Astrocyte (in vitro differentiated cells and primary cell): ENCODE measurements at regions not wholly inside any gene's neighbourhood (a gene's known extent, or its start where the extent isn't known, plus 50 kb on each side); places are given as distances from the start of the nearest gene placed in this dataset.

ENCODE experiments used
- DNase-seq: peaks from one replicate; pipeline ENCODE4 v3.0.0-alpha.2; 2010; ENCODE audit warnings: low read depth
- FAIRE-seq: peaks from 2 replicates; lab custom pipeline; 2011; peaks lifted over from hg19 to GRCh38; lab: Jason Lieb, UNC
- H2AFZ ChIP-seq: 2 replicates; pipeline ENCODE4 v1.6.0; 2012; ENCODE audit warnings: low read depth, low read length, inconsistent platforms
- H3K27ac ChIP-seq: 2 replicates; pipeline ENCODE4 v1.5.1; 2011; ENCODE audit warnings: low read depth, low read length, inconsistent platforms
- H3K27me3 ChIP-seq: 2 replicates; pipeline ENCODE4 v1.6.0; 2011; ENCODE audit warnings: low read length, inconsistent platforms; ENCODE audit not compliant: insufficient read depth
- H3K36me3 ChIP-seq: 2 replicates; pipeline ENCODE4 v1.5.1; 2011; ENCODE audit warnings: low read length, inconsistent platforms; ENCODE audit not compliant: insufficient read depth
- H3K4me1 ChIP-seq: 2 replicates; pipeline ENCODE4 v1.5.1; 2011; ENCODE audit warnings: low read length, inconsistent platforms; ENCODE audit not compliant: insufficient read depth
- H3K4me2 ChIP-seq: 2 replicates; pipeline ENCODE4 v1.6.0; 2012; ENCODE audit warnings: low read length, inconsistent platforms
- H3K4me3 ChIP-seq: 2 replicates; pipeline ENCODE4 v1.5.1; 2011; ENCODE audit warnings: low read depth, mild to moderate bottlenecking, low read length, inconsistent platforms; ENCODE audit not compliant: insufficient read depth
- H3K79me2 ChIP-seq: 2 replicates; pipeline ENCODE4 v1.6.0; 2012; ENCODE audit warnings: mild to moderate bottlenecking, low read length, inconsistent platforms; ENCODE audit not compliant: insufficient read depth
- H3K9ac ChIP-seq: 2 replicates; pipeline ENCODE4 v1.6.0; 2012; ENCODE audit warnings: mild to moderate bottlenecking, low read length, inconsistent platforms
- H3K9me3 ChIP-seq: 2 replicates; pipeline ENCODE4 v1.5.1; 2012; ENCODE audit warnings: low read depth, mild to moderate bottlenecking, low read length, inconsistent platforms; ENCODE audit not compliant: insufficient read depth
- H4K20me1 ChIP-seq: 2 replicates; pipeline ENCODE4 v1.6.0; 2012; ENCODE audit warnings: low read length, inconsistent platforms; ENCODE audit not compliant: insufficient read depth
- H3K27ac Mint-ChIP-seq: one replicate; pipeline ENCODE4 v1.8.0; 2021; ENCODE audit warnings: mild to moderate bottlenecking, mixed read lengths; ENCODE audit not compliant: unreplicated experiment
- H3K27me3 Mint-ChIP-seq: one replicate; pipeline ENCODE4 v1.8.0; 2021; ENCODE audit warnings: low read depth, mixed read lengths; ENCODE audit not compliant: unreplicated experiment
- H3K36me3 Mint-ChIP-seq: one replicate; pipeline ENCODE4 v1.8.0; 2021; ENCODE audit warnings: low read depth, mixed read lengths; ENCODE audit not compliant: unreplicated experiment
- H3K4me1 Mint-ChIP-seq: one replicate; pipeline ENCODE4 v1.8.0; 2021; ENCODE audit warnings: low read depth, mixed read lengths; ENCODE audit not compliant: unreplicated experiment
- H3K4me3 Mint-ChIP-seq: one replicate; pipeline ENCODE4 v1.8.0; 2021; ENCODE audit warnings: mild to moderate bottlenecking, moderate library complexity, mixed read lengths; ENCODE audit not compliant: unreplicated experiment
- H3K9me3 Mint-ChIP-seq: one replicate; pipeline ENCODE4 v1.8.0; 2021; ENCODE audit warnings: mild to moderate bottlenecking, mixed read lengths; ENCODE audit not compliant: unreplicated experiment
- CTCF ChIP-seq: IDR thresholded peaks from 2 replicates; pipeline ENCODE4 v1.5.1; 2011; ENCODE audit warnings: low read depth, mild to moderate bottlenecking, inconsistent platforms, low read length, moderate library complexity; ENCODE audit not compliant: insufficient read depth
- EZH2 ChIP-seq: IDR thresholded peaks from 2 replicates; pipeline ENCODE4 v1.6.1; 2012; ENCODE audit warnings: mild to moderate bottlenecking, low read length, inconsistent platforms; ENCODE audit not compliant: insufficient read depth

GRCh38 chr10:3500408-3500856 is 284.6 kb downstream of the KLF6 start:
- peaks cover 16% of the 10 kb centered on the region for H3K4me1 Mint-ChIP-seq
- Histone ChIP-seq H3K27me3 (no peaks in the 10 kb centered on the region), H4K20me1 (no peaks in the 10 kb centered on the region), H3K4me3 (peak overlapping the region; percentile 19), H3K27ac (peak overlapping the region; percentile 45), H3K9me3 (no peaks in the 10 kb centered on the region), H3K4me1 (peaks cover 8% of the 10 kb centered on the region), H3K9ac (peak overlapping the region; percentile 55), H3K79me2 (no peaks in the 10 kb centered on the region), H3K36me3 (no peaks in the 10 kb centered on the region), H2AFZ (peak overlapping the region; percentile 74), H3K4me2 (peak overlapping the region; percentile 75)
- DNase-seq (peak; percentile 98), FAIRE-seq (peak; percentile 80)
- H3K4me3 Mint-ChIP-seq, result no peak overlapping the region
- no peaks in the 10 kb centered on the region for H3K27me3 Mint-ChIP-seq
- H3K9me3 Mint-ChIP-seq, result peaks cover 4% of the 10 kb centered on the region
- TF ChIP-seq EZH2, result no peak
- TF ChIP-seq CTCF, result no peak
- H3K36me3 Mint-ChIP-seq, result peaks cover 2% of the 10 kb centered on the region
- H3K27ac Mint-ChIP-seq, result peak overlapping the region; percentile 83

GRCh38 chr10:3499120-3499519 is 285.9 kb downstream of the KLF6 start:
- Histone ChIP-seq H3K79me2 (no peaks in the 10 kb centered on the region), H3K4me1 (peaks cover 13% of the 10 kb centered on the region), H3K9me3 (no peaks in the 10 kb centered on the region), H3K4me3 (no peak overlapping the region), H3K27me3 (no peaks in the 10 kb centered on the region), H3K36me3 (no peaks in the 10 kb centered on the region), H3K27ac (no peak overlapping the region), H2AFZ (no peak overlapping the region), H4K20me1 (no peaks in the 10 kb centered on the region), H3K4me2 (no peak overlapping the region), H3K9ac (no peak overlapping the region)
- H3K36me3 Mint-ChIP-seq, result peaks cover 3% of the 10 kb centered on the region
- no peak overlapping the region for H3K27ac Mint-ChIP-seq
- FAIRE-seq, result peak; percentile 17
- DNase-seq, result peak; percentile 47
- no peaks in the 10 kb centered on the region for H3K27me3 Mint-ChIP-seq
- TF ChIP-seq CTCF, result no peak
- TF ChIP-seq EZH2, result no peak
- peaks cover 7% of the 10 kb centered on the region for H3K9me3 Mint-ChIP-seq
- H3K4me3 Mint-ChIP-seq, result no peak overlapping the region
- H3K4me1 Mint-ChIP-seq, result peaks cover 22% of the 10 kb centered on the region

GRCh38 chr10:3497581-3497980 is 287.4 kb downstream of the KLF6 start:
- peaks cover 3% of the 10 kb centered on the region for H3K36me3 Mint-ChIP-seq

More at GRCh38 chr10:3497581-3497980, 287.4 kb downstream of the KLF6 start:
- Histone ChIP-seq H3K4me1 (peaks cover 19% of the 10 kb centered on the region), H2AFZ (no peak overlapping the region), H3K27ac (no peak overlapping the region), H3K36me3 (no peaks in the 10 kb centered on the region), H3K9me3 (no peaks in the 10 kb centered on the region), H3K4me3 (no peak overlapping the region), H3K79me2 (no peaks in the 10 kb centered on the region), H3K4me2 (no peak overlapping the region), H4K20me1 (no peaks in the 10 kb centered on the region), H3K9ac (no peak overlapping the region), H3K27me3 (no peaks in the 10 kb centered on the region)
- DNase-seq, result no peak
- no peak overlapping the region for H3K4me3 Mint-ChIP-seq
- peak; percentile 37 for FAIRE-seq
- peaks cover 28% of the 10 kb centered on the region for H3K4me1 Mint-ChIP-seq
- no peaks in the 10 kb centered on the region for H3K27me3 Mint-ChIP-seq
- no peak overlapping the region for H3K27ac Mint-ChIP-seq
- TF ChIP-seq EZH2 (no peak), CTCF (no peak)
- peaks cover 5% of the 10 kb centered on the region for H3K9me3 Mint-ChIP-seq
